RWPE2 (cell line): ENCODE measurements at regions not wholly inside any gene's neighbourhood (a gene's known extent, or its start where the extent isn't known, plus 50 kb on each side); places are given as distances from the start of the nearest gene placed in this dataset.

Experiments used
- ATAC-seq: fragments of 200-7000 bp; cut with Tn5 transposase; 3 replicates; pipeline ENCODE4 v1.9.1; 2021; ENCODE audit warnings: low read depth
- DNase-seq: peaks from one replicate; pipeline ENCODE4 v3.0.0-alpha.2; 2020; ENCODE audit warnings: low spot score
- H3K27ac ChIP-seq: fragments of 450-650 bp; 2 replicates; pipeline ENCODE4 v1.5.1; 2017; ENCODE audit warnings: mild to moderate bottlenecking; ENCODE audit not compliant: poor library complexity, severe bottlenecking
- H3K27me3 ChIP-seq: fragments of 250-450 bp; sonication (Bioruptor Pico); 2 replicates; pipeline ENCODE4 v1.5.1; 2021; ENCODE audit warnings: mild to moderate bottlenecking, moderate library complexity; ENCODE audit not compliant: insufficient read depth, poor library complexity, severe bottlenecking
- H3K36me3 ChIP-seq: fragments of 250-450 bp; sonication (Bioruptor Pico); 2 replicates; pipeline ENCODE4 v1.5.1; 2020; ENCODE audit warnings: low read depth, mild to moderate bottlenecking, moderate library complexity
- H3K4me1 ChIP-seq: fragments of 250-450 bp; sonication (Bioruptor Pico); 2 replicates; pipeline ENCODE4 v1.5.1; 2021; ENCODE audit warnings: mild to moderate bottlenecking, moderate library complexity; ENCODE audit not compliant: insufficient read depth, poor library complexity, severe bottlenecking
- H3K4me3 ChIP-seq: fragments of 250-450 bp; sonication (Bioruptor Pico); 2 replicates; pipeline ENCODE4 v1.5.1; 2021; ENCODE audit warnings: mild to moderate bottlenecking, moderate library complexity; ENCODE audit not compliant: severe bottlenecking
- H3K9me3 ChIP-seq: fragments of 250-450 bp; sonication (Bioruptor Pico); 2 replicates; pipeline ENCODE4 v1.5.1; 2021; ENCODE audit warnings: mild to moderate bottlenecking, moderate library complexity; ENCODE audit not compliant: severe bottlenecking
- TF ChIP-seq, protein P1 (sequence below): fragments of 450-650 bp; IDR thresholded peaks from one replicate; pipeline ENCODE4 v1.5.1; 2017; ENCODE audit warnings: mild to moderate bottlenecking, moderate library complexity; ENCODE audit not compliant: poor library complexity, severe bottlenecking

GRCh38 chr14:71366861-71367260 is 459.6 kb downstream of the PCNX1 start:
- H3K9me3 ChIP-seq, result no peaks in the 10 kb centered on the region
- peaks cover 47% of the 10 kb centered on the region for H3K4me1 ChIP-seq
- TF ChIP-seq, protein P1, sequence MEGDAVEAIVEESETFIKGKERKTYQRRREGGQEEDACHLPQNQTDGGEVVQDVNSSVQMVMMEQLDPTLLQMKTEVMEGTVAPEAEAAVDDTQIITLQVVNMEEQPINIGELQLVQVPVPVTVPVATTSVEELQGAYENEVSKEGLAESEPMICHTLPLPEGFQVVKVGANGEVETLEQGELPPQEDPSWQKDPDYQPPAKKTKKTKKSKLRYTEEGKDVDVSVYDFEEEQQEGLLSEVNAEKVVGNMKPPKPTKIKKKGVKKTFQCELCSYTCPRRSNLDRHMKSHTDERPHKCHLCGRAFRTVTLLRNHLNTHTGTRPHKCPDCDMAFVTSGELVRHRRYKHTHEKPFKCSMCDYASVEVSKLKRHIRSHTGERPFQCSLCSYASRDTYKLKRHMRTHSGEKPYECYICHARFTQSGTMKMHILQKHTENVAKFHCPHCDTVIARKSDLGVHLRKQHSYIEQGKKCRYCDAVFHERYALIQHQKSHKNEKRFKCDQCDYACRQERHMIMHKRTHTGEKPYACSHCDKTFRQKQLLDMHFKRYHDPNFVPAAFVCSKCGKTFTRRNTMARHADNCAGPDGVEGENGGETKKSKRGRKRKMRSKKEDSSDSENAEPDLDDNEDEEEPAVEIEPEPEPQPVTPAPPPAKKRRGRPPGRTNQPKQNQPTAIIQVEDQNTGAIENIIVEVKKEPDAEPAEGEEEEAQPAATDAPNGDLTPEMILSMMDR, result no peak
- H3K27ac ChIP-seq, result peak overlapping the region; percentile 18
- no peak overlapping the region for H3K4me3 ChIP-seq
- ATAC-seq (no peak), DNase-seq (no peak)
- H3K36me3 ChIP-seq, result peaks cover 8% of the 10 kb centered on the region
- H3K27me3 ChIP-seq, result no peaks in the 10 kb centered on the region

GRCh38 chr14:71371711-71372396 is 464.6 kb downstream of the PCNX1 start:
- peaks cover 11% of the 10 kb centered on the region for H3K36me3 ChIP-seq
- no peaks in the 10 kb centered on the region for H3K27me3 ChIP-seq
- ATAC-seq (peak; percentile 91), DNase-seq (no peak)
- TF ChIP-seq, protein P1, result no peak
- H3K9me3 ChIP-seq, result no peaks in the 10 kb centered on the region
- peak overlapping the region; percentile 100 for H3K27ac ChIP-seq
- H3K4me1 ChIP-seq, result peaks cover 42% of the 10 kb centered on the region
- peak overlapping the region; percentile 7 for H3K4me3 ChIP-seq

- Histone ChIP-seq H3K9me3 (no peaks in the 10 kb centered on the region), H3K27me3 (no peaks in the 10 kb centered on the region), H3K36me3 (peaks cover 10% of the 10 kb centered on the region; the same call in 1 of the 2 replicates), H3K4me1 (peaks cover 41% of the 10 kb centered on the region), H3K27ac (peak overlapping the region; percentile 100), H3K4me3 (peak overlapping the region; percentile 7)
- TF ChIP-seq, protein P1, result no peak
- ATAC-seq (peak; percentile 82), DNase-seq (no peak)
These were observed 465.2 kb downstream of the PCNX1 start for GRCh38 chr14:71372411-71372838.

- H3K27me3 ChIP-seq, result no peaks in the 10 kb centered on the region
- peaks cover 10% of the 10 kb centered on the region; the same call in 1 of the 2 replicates for H3K36me3 ChIP-seq
- H3K27ac ChIP-seq, result peak overlapping the region; percentile 100
- H3K4me3 ChIP-seq, result no peak overlapping the region
- no peaks in the 10 kb centered on the region for H3K9me3 ChIP-seq
- DNase-seq (no peak), ATAC-seq (no peak)
- peaks cover 45% of the 10 kb centered on the region for H3K4me1 ChIP-seq
- TF ChIP-seq, protein P1, result no peak
These were observed 466.5 kb downstream of the PCNX1 start for GRCh38 chr14:71373773-71374172.

- ATAC-seq (no peak), DNase-seq (no peak)
- H3K4me3 ChIP-seq, result no peak overlapping the region
- peaks cover 10% of the 10 kb centered on the region; the same call in 1 of the 2 replicates for H3K36me3 ChIP-seq
- no peaks in the 10 kb centered on the region for H3K9me3 ChIP-seq
- H3K27ac ChIP-seq, result peak overlapping the region; percentile 100
- TF ChIP-seq, protein P1, result no peak
- H3K4me1 ChIP-seq, result peaks cover 52% of the 10 kb centered on the region
- H3K27me3 ChIP-seq, result no peaks in the 10 kb centered on the region
These were observed 467.7 kb downstream of the PCNX1 start for GRCh38 chr14:71374989-71375388.
